ENCODE measurements at regions not wholly inside any gene's neighbourhood (a gene's known extent, or its start where the extent isn't known, plus 50 kb on each side); places are given as distances from the start of the nearest gene placed in this dataset.

GRCh38 chr1:79082233-79082632, 75.7 kb upstream of the ADGRL4 start:
- Histone ChIP-seq H3K9me3 (no peaks in the 10 kb centered on the region), H3K36me3 (no peaks in the 10 kb centered on the region), H3K4me1 (no peaks in the 10 kb centered on the region), H3K27me3 (no peaks in the 10 kb centered on the region), H3K27ac (no peak overlapping the region), H3K4me3 (no peak overlapping the region)
- DNase-seq (ENCODE audit: low spot score in 2 of 2), result no peak
- intact Hi-C loops (cut with DNase I; ENCODE audit: low total_unique reads), result no loop called here
- no peak for TF ChIP-seq CTCF (IDR thresholded peaks at IDR 0.05)

GRCh38 chr1:79079770-79080169, 73.2 kb upstream of the ADGRL4 start:
- Histone ChIP-seq H3K27ac (no peak overlapping the region), H3K4me3 (no peak overlapping the region), H3K27me3 (no peaks in the 10 kb centered on the region), H3K9me3 (no peaks in the 10 kb centered on the region), H3K36me3 (no peaks in the 10 kb centered on the region), H3K4me1 (no peaks in the 10 kb centered on the region)
- no peak for TF ChIP-seq POLR2A (IDR thresholded peaks at IDR 0.05)
- TF ChIP-seq POLR2AphosphoS5 (IDR thresholded peaks at IDR 0.05), result no peak
- TF ChIP-seq CTCF (IDR thresholded peaks at IDR 0.05), result no peak
- DNase-seq (ENCODE audit: low spot score in 2 of 2), result no peak
- intact Hi-C loops (cut with DNase I; ENCODE audit: low total_unique reads), result no loop called here

- no peaks in the 10 kb centered on the region for H3K36me3 ChIP-seq
- H3K27ac ChIP-seq, result no peak overlapping the region
- H3K27me3 ChIP-seq, result no peaks in the 10 kb centered on the region
- H3K4me1 ChIP-seq, result no peaks in the 10 kb centered on the region
- DNase-seq (ENCODE audit: low spot score in 2 of 2), result no peak
- intact Hi-C loops (cut with DNase I; ENCODE audit: low total_unique reads), result no loop called here
- TF ChIP-seq CTCF (IDR thresholded peaks at IDR 0.05), result no peak
- TF ChIP-seq POLR2A (IDR thresholded peaks at IDR 0.05), result no peak
- no peak for TF ChIP-seq POLR2AphosphoS5 (IDR thresholded peaks at IDR 0.05)
- H3K4me3 ChIP-seq, result no peak overlapping the region
- no peaks in the 10 kb centered on the region for H3K9me3 ChIP-seq
Observed at GRCh38 chr1:79074975-79075374, 68.4 kb upstream of the ADGRL4 start.

GRCh38 chr1:79069828-79070227, 63.3 kb upstream of the ADGRL4 start:
- H3K4me3 ChIP-seq, result no peak overlapping the region
- H3K9me3 ChIP-seq, result no peaks in the 10 kb centered on the region
- H3K4me1 ChIP-seq, result no peaks in the 10 kb centered on the region
- no peak for DNase-seq (ENCODE audit: low spot score in 2 of 2)
- no peaks in the 10 kb centered on the region for H3K36me3 ChIP-seq
- no peak overlapping the region for H3K27ac ChIP-seq
- intact Hi-C loops (cut with DNase I; ENCODE audit: low total_unique reads), result no loop called here
- no peak for TF ChIP-seq POLR2AphosphoS5 (IDR thresholded peaks at IDR 0.05)
- TF ChIP-seq POLR2A (IDR thresholded peaks at IDR 0.05), result no peak
- no peak for TF ChIP-seq CTCF (IDR thresholded peaks at IDR 0.05)
- H3K27me3 ChIP-seq, result no peaks in the 10 kb centered on the region

GRCh38 chr1:79059341-79059740, 52.8 kb upstream of the ADGRL4 start:
- no peaks in the 10 kb centered on the region for H3K36me3 ChIP-seq
- intact Hi-C loops (cut with DNase I; ENCODE audit: low total_unique reads), result no loop called here
- H3K27ac ChIP-seq, result no peak overlapping the region
- H3K9me3 ChIP-seq, result peaks cover 0 to 13% of the 10 kb centered on the region in 2 donors
- no peaks in the 10 kb centered on the region for H3K27me3 ChIP-seq
- no peak overlapping the region for H3K4me3 ChIP-seq
- no peak for DNase-seq (ENCODE audit: low spot score in 2 of 2)
- H3K4me1 ChIP-seq, result no peaks in the 10 kb centered on the region
- TF ChIP-seq POLR2A (IDR thresholded peaks at IDR 0.05) (no peak), POLR2AphosphoS5 (IDR thresholded peaks at IDR 0.05) (no peak), CTCF (IDR thresholded peaks at IDR 0.05) (no peak)

Data from breast epithelium (tissue), 4 donors.